ENCODE measurements at regions not wholly inside any gene's neighbourhood (a gene's known extent, or its start where the extent isn't known, plus 50 kb on each side); places are given as distances from the start of the nearest gene placed in this dataset.

- intact Hi-C loops (cut with DNase I) = no loop called here
- ATAC-seq (no peak), DNase-seq (no peak)
- Histone ChIP-seq H3K9me3 (no peaks in the 10 kb centered on the region), H3K27me3 (no peaks in the 10 kb centered on the region), H3K4me3 (no peak overlapping the region), H3K36me3 (no peaks in the 10 kb centered on the region), H3K4me1 (no peaks in the 10 kb centered on the region), H3K27ac (no peak overlapping the region)
- TF ChIP-seq CTCF (IDR thresholded peaks at IDR 0.05) = no peak
Observed at GRCh38 chr13:75945841-75946482, 309.8 kb downstream of the LMO7 start.

- Histone ChIP-seq H3K4me1 (peaks cover 9% of the 10 kb centered on the region), H3K36me3 (no peaks in the 10 kb centered on the region), H3K4me3 (no peak overlapping the region), H3K27ac (no peak overlapping the region), H3K9me3 (no peaks in the 10 kb centered on the region), H3K27me3 (no peaks in the 10 kb centered on the region)
- no peak for TF ChIP-seq CTCF (IDR thresholded peaks at IDR 0.05)
- intact Hi-C loops (cut with DNase I) = no loop called here
- ATAC-seq (no peak), DNase-seq (no peak)
Observed at GRCh38 chr13:75938811-75939560, 302.9 kb downstream of the LMO7 start.

- intact Hi-C loops (cut with DNase I) = no loop called here
- Histone ChIP-seq H3K36me3 (no peaks in the 10 kb centered on the region), H3K4me1 (peaks cover 9% of the 10 kb centered on the region), H3K27ac (no peak overlapping the region), H3K4me3 (no peak overlapping the region), H3K27me3 (no peaks in the 10 kb centered on the region), H3K9me3 (no peaks in the 10 kb centered on the region)
- ATAC-seq (no peak), DNase-seq (no peak)
- no peak for TF ChIP-seq CTCF (IDR thresholded peaks at IDR 0.05)
Observed at GRCh38 chr13:75936791-75937190, 300.7 kb downstream of the LMO7 start.

GRCh38 chr13:75935805-75936204 lies 299.7 kb downstream of the LMO7 start:
- Histone ChIP-seq H3K4me3 (no peak overlapping the region), H3K27me3 (no peaks in the 10 kb centered on the region), H3K4me1 (peaks cover 9% of the 10 kb centered on the region), H3K36me3 (no peaks in the 10 kb centered on the region), H3K27ac (no peak overlapping the region), H3K9me3 (no peaks in the 10 kb centered on the region)
- no peak for TF ChIP-seq CTCF (IDR thresholded peaks at IDR 0.05)
- intact Hi-C loops (cut with DNase I) = no loop called here
- DNase-seq (no peak), ATAC-seq (no peak)

GRCh38 chr13:75934889-75935288 lies 298.8 kb downstream of the LMO7 start:
- Histone ChIP-seq H3K36me3 (no peaks in the 10 kb centered on the region), H3K4me3 (no peak overlapping the region), H3K9me3 (no peaks in the 10 kb centered on the region), H3K27me3 (no peaks in the 10 kb centered on the region), H3K27ac (no peak overlapping the region), H3K4me1 (peaks cover 9% of the 10 kb centered on the region)
- ATAC-seq (no peak), DNase-seq (no peak)
- no peak for TF ChIP-seq CTCF (IDR thresholded peaks at IDR 0.05)
- intact Hi-C loops (cut with DNase I) = no loop called here
